NOMO-1 treated with dmso at 0.1 percent for 144 hours (cell line): ENCODE measurements at regions not wholly inside any gene's neighbourhood (a gene's known extent, or its start where the extent isn't known, plus 50 kb on each side); places are given as distances from the start of the nearest gene placed in this dataset.
"Not testable (repeated sequence)": the region's sequence is repeated elsewhere in the genome, so short reads cannot be mapped to it uniquely, and the experiment has no call there.

ENCODE experiments used
- DNase-seq: peaks from one replicate; lab custom pipeline; 2025; ENCODE audit not compliant: unreplicated experiment; lab: John Stamatoyannopoulos, UW

GRCh38 chr2:40043641-40044040, 264.6 kb upstream of the THUMPD2 start:
- no peak for DNase-seq

GRCh38 chr2:40043191-40043590, 264.1 kb upstream of the THUMPD2 start:
- no peak for DNase-seq

GRCh38 chr2:40041422-40042382, 262.6 kb upstream of the THUMPD2 start:
- no peak for DNase-seq

GRCh38 chr2:40039549-40039948, 260.5 kb upstream of the THUMPD2 start:
- peak; percentile 27 for DNase-seq

- DNase-seq = no peak
Observed at GRCh38 chr2:40038646-40039045, 259.6 kb upstream of the THUMPD2 start.

GRCh38 chr2:40037303-40037702, 258.2 kb upstream of the THUMPD2 start:
- DNase-seq = peak; percentile 83

GRCh38 chr2:40036241-40036640, 257.2 kb upstream of the THUMPD2 start:
- no peak for DNase-seq

- no peak for DNase-seq
Observed at GRCh38 chr2:40034801-40035200, 255.7 kb upstream of the THUMPD2 start.

- DNase-seq = no peak
Observed at GRCh38 chr2:40034198-40034597, 255.1 kb upstream of the THUMPD2 start.

GRCh38 chr2:40033781-40034180, 254.7 kb upstream of the THUMPD2 start:
- no peak for DNase-seq

GRCh38 chr2:40032650-40033319, 253.7 kb upstream of the THUMPD2 start:
- no peak for DNase-seq

- DNase-seq = no peak
Observed at GRCh38 chr2:40030456-40030975, 251.5 kb upstream of the THUMPD2 start.

- DNase-seq = peak; percentile 33
Observed at GRCh38 chr2:40028792-40029488, 249.9 kb upstream of the THUMPD2 start.

- no peak for DNase-seq
Observed at GRCh38 chr2:40027968-40028367, 248.9 kb upstream of the THUMPD2 start.

- DNase-seq = not testable (repeated sequence)
Observed at GRCh38 chr2:40025276-40025675, 246.2 kb upstream of the THUMPD2 start.

- DNase-seq = no peak
Observed at GRCh38 chr2:40020997-40021396, 241.9 kb upstream of the THUMPD2 start.

GRCh38 chr2:40016151-40016885, 237.3 kb upstream of the THUMPD2 start:
- DNase-seq = no peak

GRCh38 chr2:40013962-40014361, 234.9 kb upstream of the THUMPD2 start:
- not testable (repeated sequence) for DNase-seq

GRCh38 chr2:40004336-40004735, 225.3 kb upstream of the THUMPD2 start:
- no peak for DNase-seq

- no peak for DNase-seq
Observed at GRCh38 chr2:40002339-40002738, 223.3 kb upstream of the THUMPD2 start.

- no peak for DNase-seq
Observed at GRCh38 chr2:39999864-40000263, 220.8 kb upstream of the THUMPD2 start.
